HL-60/S4 (cell line): ENCODE measurements at regions not wholly inside any gene's neighbourhood (a gene's known extent, or its start where the extent isn't known, plus 50 kb on each side); places are given as distances from the start of the nearest gene placed in this dataset.

ENCODE experiments used
- in situ Hi-C: fragments of 300-500 bp; cut with MboI; formaldehyde crosslinking; loops from 2 replicates; pipeline ENCODE4 v1.14.3; 2022; ENCODE audit warnings: low sequenced_read_pairs

- in situ Hi-C loops = loop anchor here (25.0 kb wide), 1 partner anchor 288 kb away; no protein-coding TSS in a partner anchor
These were observed 96.2 kb upstream of the SIRPA start for GRCh38 chr20:1798982-1799381.

- in situ Hi-C loops = loop anchor here (25.0 kb wide), 1 partner anchor 293 kb away; no protein-coding TSS in a partner anchor
These were observed 101.4 kb upstream of the SIRPA start for GRCh38 chr20:1793821-1794220.

- in situ Hi-C loops = loop anchor here (25.0 kb wide), 1 partner anchor 295 kb away; no protein-coding TSS in a partner anchor
These were observed 102.9 kb upstream of the SIRPA start for GRCh38 chr20:1792274-1792673.

- in situ Hi-C loops = loop anchor here (25.0 kb wide), 1 partner anchor 297 kb away; no protein-coding TSS in a partner anchor
These were observed 104.8 kb upstream of the SIRPA start for GRCh38 chr20:1790386-1790785.

GRCh38 chr20:1788044-1788443 lies 107.2 kb upstream of the SIRPA start:
- in situ Hi-C loops = loop anchor here (25.0 kb wide), 1 partner anchor 299 kb away; no protein-coding TSS in a partner anchor

GRCh38 chr20:1786486-1786885 lies 108.7 kb upstream of the SIRPA start:
- in situ Hi-C loops = loop anchor here (25.0 kb wide), 1 partner anchor 301 kb away; no protein-coding TSS in a partner anchor

GRCh38 chr20:1784586-1784985 lies 110.6 kb upstream of the SIRPA start:
- in situ Hi-C loops = loop anchor here (25.0 kb wide), 1 partner anchor 303 kb away; no protein-coding TSS in a partner anchor

- in situ Hi-C loops = loop anchor here (25.0 kb wide), 1 partner anchor 304 kb away; no protein-coding TSS in a partner anchor
These were observed 112.0 kb upstream of the SIRPA start for GRCh38 chr20:1783245-1783644.

GRCh38 chr20:1782181-1782580 lies 113.0 kb upstream of the SIRPA start:
- in situ Hi-C loops = loop anchor here (25.0 kb wide), 1 partner anchor 305 kb away; no protein-coding TSS in a partner anchor

- in situ Hi-C loops = loop anchor here (10.0 to 25.0 kb wide), 2 partner anchors 308 to 465 kb away; no protein-coding TSS in a partner anchor
These were observed 115.6 kb upstream of the SIRPA start for GRCh38 chr20:1779567-1779966.

- in situ Hi-C loops = loop anchor here (10.0 to 25.0 kb wide), 2 partner anchors 309 to 464 kb away; no protein-coding TSS in a partner anchor
These were observed 116.9 kb upstream of the SIRPA start for GRCh38 chr20:1778338-1778737.

GRCh38 chr20:1777476-1777820 lies 117.8 kb upstream of the SIRPA start:
- in situ Hi-C loops = loop anchor here (10.0 to 25.0 kb wide), 2 partner anchors 310 to 463 kb away; no protein-coding TSS in a partner anchor

- in situ Hi-C loops = loop anchor here (10.0 to 25.0 kb wide), 2 partner anchors 310 to 462 kb away; no protein-coding TSS in a partner anchor
These were observed 118.3 kb upstream of the SIRPA start for GRCh38 chr20:1776681-1777475.

GRCh38 chr20:1775117-1775516 lies 117.5 kb upstream of the SIRPG start:
- in situ Hi-C loops = loop anchor here (10.0 to 25.0 kb wide), 2 partner anchors 312 to 460 kb away; no protein-coding TSS in a partner anchor

GRCh38 chr20:1774479-1774878 lies 116.9 kb upstream of the SIRPG start:
- in situ Hi-C loops = loop anchor here (10.0 kb wide), 1 partner anchor 460 kb away; no protein-coding TSS in a partner anchor

GRCh38 chr20:1773816-1774215 lies 116.2 kb upstream of the SIRPG start:
- in situ Hi-C loops = loop anchor here (10.0 kb wide), 1 partner anchor 459 kb away; no protein-coding TSS in a partner anchor

- in situ Hi-C loops = loop anchor here (10.0 kb wide), 1 partner anchor 405 kb away; no protein-coding TSS in a partner anchor
These were observed 111.9 kb upstream of the SIRPG start for GRCh38 chr20:1769491-1769890.

GRCh38 chr20:1766731-1767130 lies 109.2 kb upstream of the SIRPG start:
- in situ Hi-C loops = loop anchor here (10.0 kb wide), 1 partner anchor 408 kb away; no protein-coding TSS in a partner anchor

GRCh38 chr20:1764136-1765033 lies 106.8 kb upstream of the SIRPG start:
- in situ Hi-C loops = loop anchor here (10.0 kb wide), 1 partner anchor 410 kb away; no protein-coding TSS in a partner anchor

- in situ Hi-C loops = loop anchor here (10.0 kb wide), 1 partner anchor 413 kb away; no protein-coding TSS in a partner anchor
These were observed 104.0 kb upstream of the SIRPG start for GRCh38 chr20:1761598-1761997.
